Erythroblast (primary cell): ENCODE measurements at regions not wholly inside any gene's neighbourhood (a gene's known extent, or its start where the extent isn't known, plus 50 kb on each side); places are given as distances from the start of the nearest gene placed in this dataset.

Source experiments
- GATA1 ChIP-seq: IDR thresholded peaks from 2 replicates; pipeline ENCODE4 v1.6.1; 2011; ENCODE audit warnings: low read depth, mild to moderate bottlenecking, control low read depth, low read length, moderate library complexity
- POLR2A ChIP-seq: IDR thresholded peaks from 2 replicates; pipeline ENCODE4 v1.6.1; 2011; ENCODE audit warnings: mild to moderate bottlenecking, low read length

- TF ChIP-seq POLR2A (no peak), GATA1 (no peak)
Observed at GRCh38 chr15:92266796-92267685, 126.6 kb upstream of the ST8SIA2 start.
